ENCODE measurements at regions not wholly inside any gene's neighbourhood (a gene's known extent, or its start where the extent isn't known, plus 50 kb on each side); places are given as distances from the start of the nearest gene placed in this dataset.

DNA sequence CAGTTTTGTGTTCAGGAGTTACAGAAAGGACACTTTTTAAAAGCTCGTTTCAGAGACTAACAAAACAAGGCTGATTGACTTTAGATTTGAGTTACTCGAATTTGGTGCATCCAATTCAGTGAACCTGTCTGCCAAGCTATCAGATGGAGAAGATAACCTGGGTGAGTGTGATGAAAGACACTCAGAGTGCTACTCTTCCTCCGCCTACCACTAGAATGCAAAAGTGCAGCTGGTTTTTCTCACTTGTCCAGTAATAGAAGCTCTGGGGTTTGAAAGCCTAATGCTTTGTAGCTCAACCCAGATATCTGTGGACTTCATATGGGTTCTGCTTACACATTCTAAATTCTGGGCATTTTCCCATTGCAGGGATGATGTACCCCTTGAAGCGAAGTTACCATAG lies 82.8 kb upstream of the NPY start:
- ChIA-PET POLR2A (ENCODE audit: low non-redundant PET) (no interaction called here), CTCF (interaction anchor here (0.6 kb wide), 1 partner anchor 716 kb away, joined by 3 read pairs; no protein-coding TSS in a partner anchor)
- no peak for DNase-seq (ENCODE audit: low spot score)
- no peak overlapping the region for H3K27ac ChIP-seq
- TF ChIP-seq, protein P1, sequence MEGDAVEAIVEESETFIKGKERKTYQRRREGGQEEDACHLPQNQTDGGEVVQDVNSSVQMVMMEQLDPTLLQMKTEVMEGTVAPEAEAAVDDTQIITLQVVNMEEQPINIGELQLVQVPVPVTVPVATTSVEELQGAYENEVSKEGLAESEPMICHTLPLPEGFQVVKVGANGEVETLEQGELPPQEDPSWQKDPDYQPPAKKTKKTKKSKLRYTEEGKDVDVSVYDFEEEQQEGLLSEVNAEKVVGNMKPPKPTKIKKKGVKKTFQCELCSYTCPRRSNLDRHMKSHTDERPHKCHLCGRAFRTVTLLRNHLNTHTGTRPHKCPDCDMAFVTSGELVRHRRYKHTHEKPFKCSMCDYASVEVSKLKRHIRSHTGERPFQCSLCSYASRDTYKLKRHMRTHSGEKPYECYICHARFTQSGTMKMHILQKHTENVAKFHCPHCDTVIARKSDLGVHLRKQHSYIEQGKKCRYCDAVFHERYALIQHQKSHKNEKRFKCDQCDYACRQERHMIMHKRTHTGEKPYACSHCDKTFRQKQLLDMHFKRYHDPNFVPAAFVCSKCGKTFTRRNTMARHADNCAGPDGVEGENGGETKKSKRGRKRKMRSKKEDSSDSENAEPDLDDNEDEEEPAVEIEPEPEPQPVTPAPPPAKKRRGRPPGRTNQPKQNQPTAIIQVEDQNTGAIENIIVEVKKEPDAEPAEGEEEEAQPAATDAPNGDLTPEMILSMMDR (conservative IDR thresholded peaks at IDR 0.05; ENCODE audit: low read depth): no peak

GRCh38 chr7:24212073-24212472 lies 71.9 kb upstream of the NPY start:
- TF ChIP-seq, protein P1 (conservative IDR thresholded peaks at IDR 0.05; ENCODE audit: low read depth): no peak
- ChIA-PET CTCF (no interaction called here), POLR2A (ENCODE audit: low non-redundant PET) (no interaction called here)
- H3K27ac ChIP-seq: no peak overlapping the region
- no peak for DNase-seq (ENCODE audit: low spot score)

GRCh38 chr7:24213311-24213710 lies 70.7 kb upstream of the NPY start:
- TF ChIP-seq, protein P1 (conservative IDR thresholded peaks at IDR 0.05; ENCODE audit: low read depth): no peak
- POLR2A ChIA-PET (ENCODE audit: low non-redundant PET): no interaction called here
- CTCF ChIA-PET: no interaction called here
- DNase-seq (ENCODE audit: low spot score): no peak
- no peak overlapping the region for H3K27ac ChIP-seq

DNA sequence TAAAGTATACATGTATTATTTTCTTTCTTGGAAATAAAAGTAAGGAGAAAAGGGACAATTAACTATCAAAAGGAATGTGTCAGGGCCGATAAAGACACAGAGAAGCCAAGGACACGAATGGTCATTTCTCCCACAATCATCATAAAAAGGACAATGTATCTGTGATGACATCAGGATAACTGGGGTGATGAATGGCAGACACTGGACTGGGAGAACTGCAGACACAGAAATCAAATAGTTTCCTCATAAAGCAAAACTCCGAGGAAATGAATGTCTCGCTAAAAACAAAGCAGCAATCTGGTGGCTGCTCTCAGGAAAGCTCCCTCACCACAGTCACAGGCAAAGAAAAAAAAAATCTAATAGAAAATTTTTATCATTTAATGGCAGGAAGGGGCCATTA lies 69.3 kb upstream of the NPY start:
- DNase-seq (ENCODE audit: low spot score): no peak
- ChIA-PET POLR2A (ENCODE audit: low non-redundant PET) (no interaction called here), CTCF (no interaction called here)
- TF ChIP-seq, protein P1 (conservative IDR thresholded peaks at IDR 0.05; ENCODE audit: low read depth): no peak
- no peak overlapping the region for H3K27ac ChIP-seq

GRCh38 chr7:24216576-24217125 lies 67.3 kb upstream of the NPY start:
- TF ChIP-seq, protein P1 (conservative IDR thresholded peaks at IDR 0.05; ENCODE audit: low read depth): no peak
- ChIA-PET POLR2A (ENCODE audit: low non-redundant PET) (no interaction called here), CTCF (no interaction called here)
- DNase-seq (ENCODE audit: low spot score): no peak
- H3K27ac ChIP-seq: no peak overlapping the region

DNA sequence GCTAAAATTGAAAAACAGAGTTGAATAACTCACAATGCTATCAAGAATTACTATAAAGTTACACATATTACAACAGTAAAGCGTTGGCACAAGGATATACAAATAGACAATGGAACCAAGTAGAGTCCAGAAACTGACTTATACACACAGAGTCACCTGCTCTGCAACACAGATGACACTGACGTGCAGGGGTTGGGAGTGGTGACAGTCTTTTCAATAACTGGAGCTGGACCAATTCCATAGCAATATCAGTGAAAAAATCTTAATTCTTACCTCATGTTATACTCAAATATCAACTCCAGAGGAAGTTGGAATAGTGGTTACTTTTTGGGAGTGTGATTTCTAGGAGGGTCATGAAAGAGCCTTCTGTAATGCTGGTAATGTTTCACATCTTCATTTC lies 62.5 kb upstream of the NPY start:
- DNase-seq (ENCODE audit: low spot score): no peak
- CTCF ChIA-PET: no interaction called here
- no peak overlapping the region for H3K27ac ChIP-seq
- POLR2A ChIA-PET (ENCODE audit: low non-redundant PET): no interaction called here
- TF ChIP-seq, protein P1 (conservative IDR thresholded peaks at IDR 0.05; ENCODE audit: low read depth): no peak

GRCh38 chr7:24227068-24227467 lies 56.9 kb upstream of the NPY start:
- TF ChIP-seq, protein P1 (conservative IDR thresholded peaks at IDR 0.05; ENCODE audit: low read depth): no peak
- no peak for DNase-seq (ENCODE audit: low spot score)
- ChIA-PET POLR2A (ENCODE audit: low non-redundant PET) (no interaction called here), CTCF (interaction anchor here (0.6 kb wide), 1 partner anchor 260 kb away, joined by 11 read pairs; no protein-coding TSS in a partner anchor)
- H3K27ac ChIP-seq: no peak overlapping the region
